H1 (cell line): ENCODE measurements at regions not wholly inside any gene's neighbourhood (a gene's known extent, or its start where the extent isn't known, plus 50 kb on each side); places are given as distances from the start of the nearest gene placed in this dataset.

Experiments used
- RAD21 ChIP-seq, 2 experiments: IDR thresholded peaks in 1 of 2; conservative IDR thresholded peaks in 1 of 2; 2 replicates each; pipeline ENCODE4 v1.6.1; 2011; ENCODE audit warnings: low read depth in 2 of 2, low read length in 2 of 2, improper control_type of control experiment in 1 of 2, inconsistent platforms in 1 of 2, mild to moderate bottlenecking in 1 of 2, moderate library complexity in 1 of 2
- RBBP5 ChIP-seq: IDR thresholded peaks from 2 replicates; pipeline ENCODE4 v1.7.1; 2012; ENCODE audit warnings: low read depth, mild to moderate bottlenecking, inconsistent platforms, low read length, moderate library complexity, borderline replicate concordance
- RXRA ChIP-seq: IDR thresholded peaks from 2 replicates; pipeline ENCODE4 v1.6.1; 2011; ENCODE audit warnings: low read depth, mild to moderate bottlenecking, low read length, moderate library complexity; ENCODE audit not compliant: insufficient read depth
- TBP ChIP-seq: IDR thresholded peaks from 2 replicates; pipeline ENCODE4 v1.6.1; 2011; ENCODE audit warnings: low read depth, low read length, improper control_type of control experiment

- TF ChIP-seq RXRA (no peak), RBBP5 (no peak), RAD21 (IDR thresholded peaks at IDR 0.05 in 1 of 2, conservative IDR thresholded peaks at IDR 0.05 in 1 of 2; ENCODE audit: low read depth in 2 of 2, low read length in 2 of 2) (peak; percentile 27 to 53), TBP (no peak)
These were observed 972.0 kb upstream of the RBFOX1 start (continued) for GRCh38 chr16:6360641-6361040.
